Activated naive CD4-positive, alpha-beta T cell (primary cell): ENCODE measurements at regions not wholly inside any gene's neighbourhood (a gene's known extent, or its start where the extent isn't known, plus 50 kb on each side); places are given as distances from the start of the nearest gene placed in this dataset.

Experiments used
- DNase-seq, 4 experiments: peaks; one replicate each; lab custom pipeline; 2025; lab: John Stamatoyannopoulos, UW

DNA sequence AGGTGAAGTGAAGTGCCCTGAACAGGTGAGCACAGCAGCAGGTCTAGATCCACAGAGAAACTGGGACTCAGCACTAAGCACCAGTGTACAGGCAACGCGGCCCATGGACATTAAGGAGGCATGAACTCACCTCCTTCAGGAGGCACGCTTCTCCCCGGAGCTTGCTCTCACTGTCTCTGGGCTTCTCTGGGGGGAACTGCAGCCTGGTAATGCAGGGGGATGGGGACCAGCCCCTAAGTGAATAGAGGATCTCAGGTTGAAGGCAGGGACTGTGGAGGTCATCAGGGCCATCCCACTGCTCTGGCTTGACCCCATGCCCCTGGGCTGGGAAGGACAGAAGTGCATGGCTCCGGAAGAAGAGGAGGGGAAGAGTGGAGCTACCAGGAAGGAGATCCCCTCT, 495.6 kb upstream of the B3GAT1 start:
- DNase-seq = no peak

- no peak for DNase-seq
Observed at GRCh38 chr11:134906356-134906955, 494.4 kb upstream of the B3GAT1 start.

GRCh38 chr11:134905928-134906327, 493.9 kb upstream of the B3GAT1 start:
- DNase-seq = no peak

DNA sequence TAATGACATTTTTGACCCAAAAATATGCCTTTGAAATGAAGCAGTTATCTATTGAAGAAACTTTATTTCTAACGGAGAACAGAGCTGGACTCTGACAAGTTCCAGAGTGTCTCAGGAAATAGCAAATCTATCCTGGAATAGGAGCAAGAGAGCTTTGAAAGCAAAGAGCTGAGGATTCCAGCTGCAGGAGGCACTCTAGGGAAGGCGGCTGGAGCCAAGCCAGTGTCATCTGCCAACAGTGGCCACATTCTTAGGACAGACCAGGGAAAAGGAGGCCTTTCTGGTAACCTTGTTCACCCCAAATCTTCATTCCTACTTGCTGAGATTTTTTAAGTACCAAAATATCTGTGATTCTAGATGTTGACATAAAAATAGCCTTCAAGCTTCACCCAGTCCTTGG, 493.5 kb upstream of the B3GAT1 start:
- DNase-seq = no peak

DNA sequence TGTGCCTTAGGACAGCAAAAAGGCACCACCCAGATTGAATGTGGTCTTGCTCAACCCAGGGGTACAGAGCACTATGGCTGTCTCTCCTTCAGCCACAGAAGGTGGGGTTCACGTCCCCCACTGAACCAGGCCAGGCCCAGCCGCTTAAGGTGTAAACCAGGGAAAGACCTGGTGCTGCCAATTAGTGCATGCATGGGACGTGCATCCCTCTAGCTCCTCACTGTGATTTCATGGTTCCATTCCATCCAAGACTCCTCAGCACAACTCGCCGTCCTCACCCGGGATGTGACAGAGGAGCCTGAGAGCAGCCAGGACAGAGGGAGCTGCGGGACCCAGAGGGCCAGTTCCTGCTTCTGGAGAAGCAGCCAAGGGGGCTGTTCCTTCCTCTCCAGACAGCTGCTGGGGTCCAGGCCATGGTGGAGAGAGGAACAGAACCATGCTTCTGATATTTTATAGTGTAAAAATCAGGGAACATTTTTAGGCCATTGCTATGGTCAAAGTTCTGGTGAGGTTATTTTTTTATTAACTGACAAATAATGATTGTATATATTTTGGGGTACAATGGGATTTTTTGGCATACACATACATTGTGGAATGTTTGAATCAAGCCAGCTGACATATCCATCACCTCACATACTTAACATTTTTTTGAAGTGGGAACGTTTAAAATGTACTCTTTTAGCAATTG, 492.2 kb upstream of the B3GAT1 start:
- DNase-seq = no peak

- DNase-seq = no peak
Observed at GRCh38 chr11:134901955-134902918, 490.2 kb upstream of the B3GAT1 start.

GRCh38 chr11:134901542-134901941, 489.5 kb upstream of the B3GAT1 start:
- DNase-seq = no peak

DNA sequence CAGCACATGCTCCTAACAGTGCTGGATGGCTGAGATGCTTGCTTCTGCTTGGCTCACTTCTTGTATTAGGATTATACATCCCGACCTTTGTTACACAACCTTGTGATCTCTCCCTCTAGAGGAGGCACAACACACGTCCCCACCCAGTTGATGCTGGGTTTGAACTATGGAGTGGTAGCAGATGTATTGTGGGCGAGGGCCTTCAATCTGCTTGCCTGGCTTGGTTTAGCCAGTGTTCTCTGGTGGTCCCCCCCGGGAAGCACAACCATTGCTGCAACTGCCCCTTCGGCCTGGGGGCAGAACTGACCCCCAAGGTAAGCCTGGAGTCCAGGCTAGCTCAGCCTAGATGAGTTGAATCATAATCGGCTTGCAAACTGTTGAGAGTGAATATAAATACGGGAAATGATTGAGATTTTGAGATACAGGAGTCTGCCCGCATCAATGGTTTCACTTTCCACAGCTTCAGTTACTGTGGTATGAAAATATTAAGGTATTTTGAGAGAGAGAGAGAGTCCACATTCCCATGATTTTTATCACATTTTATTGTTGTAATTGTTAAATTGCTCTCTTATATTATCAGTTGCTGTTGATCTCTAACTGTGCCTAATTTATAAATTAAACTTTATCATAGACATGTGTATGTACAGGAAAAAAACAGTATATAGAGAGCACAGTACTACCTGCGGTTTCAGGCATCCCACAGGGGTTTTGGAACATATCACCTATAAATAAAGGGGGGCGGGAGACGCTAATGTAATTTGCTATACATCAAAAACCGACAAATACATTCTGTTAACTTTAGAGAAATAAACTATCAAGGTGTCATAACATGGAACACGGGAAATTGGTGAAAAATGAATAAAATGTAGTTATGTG, 482.0 kb upstream of the B3GAT1 start:
- DNase-seq = no peak

GRCh38 chr11:134890446-134890845, 478.4 kb upstream of the B3GAT1 start:
- no peak for DNase-seq

DNA sequence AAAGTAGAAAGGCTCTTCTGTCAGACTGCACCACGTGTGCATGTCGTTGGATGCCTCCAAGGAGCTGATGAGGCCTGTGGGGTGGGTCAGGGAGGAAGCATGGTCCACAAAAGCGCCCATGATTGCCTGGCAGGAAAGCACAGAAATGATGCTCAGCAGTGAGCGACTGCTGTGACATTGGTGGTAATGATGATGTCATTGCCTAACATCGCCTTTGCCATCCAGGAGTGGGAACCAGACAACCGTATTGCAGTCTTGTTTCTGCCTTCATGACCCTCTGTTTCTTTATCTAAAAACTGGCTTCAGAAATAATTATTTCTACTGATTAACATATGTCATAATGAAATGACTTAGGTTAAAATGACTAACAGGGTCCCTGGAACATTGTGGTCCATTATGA, 477.8 kb upstream of the B3GAT1 start:
- DNase-seq = no peak

DNA sequence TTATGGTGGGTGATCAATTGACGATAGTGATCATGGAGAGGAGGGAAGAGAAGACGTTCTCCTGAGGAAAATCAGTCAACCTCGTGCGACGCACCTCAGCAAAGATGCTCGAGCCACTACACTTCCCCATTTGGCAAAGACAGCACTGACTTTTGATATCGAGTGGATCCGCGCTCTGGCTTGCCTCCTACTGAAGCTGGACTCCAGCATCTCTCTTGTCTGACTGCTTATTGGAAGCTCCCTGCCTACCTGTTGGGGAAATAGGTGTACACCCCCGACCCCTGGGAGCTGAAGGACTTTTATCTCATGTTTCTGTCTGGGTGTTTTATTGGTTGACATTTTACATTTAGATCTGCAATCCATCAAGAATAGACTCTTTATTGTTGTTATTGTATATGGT, 476.8 kb upstream of the B3GAT1 start:
- no peak for DNase-seq

DNA sequence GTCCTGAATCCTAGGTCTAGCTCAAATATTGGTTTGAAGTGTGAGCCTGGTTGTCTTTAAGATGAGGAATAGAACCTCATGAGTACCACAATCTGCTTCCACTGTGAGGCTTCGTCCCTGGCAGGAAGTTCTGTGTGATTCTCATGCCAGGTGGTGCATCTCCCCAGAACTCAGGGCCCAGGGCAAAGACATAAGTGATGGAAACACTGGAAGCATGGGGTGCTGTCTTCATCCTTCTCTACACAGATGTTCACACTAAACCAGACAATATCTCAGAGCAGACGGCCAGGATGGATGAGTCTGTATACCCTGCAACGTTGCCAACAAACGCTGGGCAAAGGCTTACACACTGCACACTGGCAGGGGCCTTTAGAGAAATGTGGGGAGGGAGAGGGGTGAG, 475.9 kb upstream of the B3GAT1 start:
- DNase-seq = no peak

DNA sequence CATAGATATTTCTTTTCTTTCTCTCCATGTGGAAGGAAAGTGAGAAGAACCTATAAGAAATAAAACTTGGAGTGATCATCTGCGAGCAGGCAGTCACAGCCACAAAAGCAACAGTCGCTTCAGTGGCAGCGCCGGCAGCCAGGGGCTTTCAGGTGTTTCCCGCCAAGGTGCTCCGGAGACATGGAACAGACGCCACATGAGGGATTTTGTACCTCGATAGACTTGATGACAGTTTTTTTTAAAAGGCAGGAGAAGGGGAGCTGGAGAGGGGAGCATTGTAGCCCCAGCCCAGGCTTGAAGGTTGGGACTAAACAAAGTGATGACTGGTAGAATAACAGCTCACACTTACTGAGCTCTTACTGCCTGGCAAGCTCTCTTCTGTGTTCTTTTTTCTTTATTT, 471.4 kb upstream of the B3GAT1 start:
- no peak for DNase-seq

- DNase-seq = no peak
Observed at GRCh38 chr11:134882671-134883297, 470.7 kb upstream of the B3GAT1 start.

- DNase-seq = no peak
Observed at GRCh38 chr11:134882141-134882540, 470.1 kb upstream of the B3GAT1 start.

DNA sequence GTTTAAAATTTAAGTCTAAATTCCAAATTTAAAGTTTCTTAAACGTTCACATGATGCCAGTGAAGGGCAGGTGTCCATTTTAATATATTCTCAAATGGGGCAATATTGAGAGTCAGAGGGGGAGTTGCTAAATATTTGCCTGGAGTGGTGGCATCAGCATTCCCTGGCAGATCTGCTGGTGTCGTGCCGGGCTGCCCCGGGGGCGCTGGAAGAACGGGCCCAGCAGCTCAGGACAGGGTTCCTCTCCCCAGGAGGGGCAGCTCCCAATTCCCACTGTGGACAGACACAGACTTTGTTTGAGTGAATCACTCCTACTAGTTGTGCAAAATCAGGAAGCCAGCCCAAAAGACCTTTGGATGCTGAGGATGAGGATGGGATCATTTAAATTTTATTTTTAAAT, 468.7 kb upstream of the B3GAT1 start:
- no peak for DNase-seq

DNA sequence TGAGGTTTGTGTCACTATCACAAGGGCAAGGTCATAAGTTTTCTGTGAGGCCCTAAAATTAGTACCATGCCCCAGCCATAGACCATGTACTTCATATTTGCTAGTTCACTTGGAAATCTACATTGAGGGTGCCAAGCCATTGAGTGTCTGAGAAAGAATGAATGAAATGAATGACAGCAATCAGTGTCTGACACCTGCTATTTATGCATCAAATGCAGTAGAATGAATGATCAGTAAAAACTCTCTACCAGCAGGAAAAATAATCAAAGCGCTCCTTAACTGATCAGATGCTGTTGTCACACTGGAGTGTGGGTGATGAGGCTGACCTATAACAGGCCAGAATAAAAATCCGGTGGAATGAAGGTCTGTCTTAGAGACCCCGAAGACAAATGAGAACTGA, 467.9 kb upstream of the B3GAT1 start:
- no peak for DNase-seq

GRCh38 chr11:134879341-134879740, 467.3 kb upstream of the B3GAT1 start:
- no peak for DNase-seq

DNA sequence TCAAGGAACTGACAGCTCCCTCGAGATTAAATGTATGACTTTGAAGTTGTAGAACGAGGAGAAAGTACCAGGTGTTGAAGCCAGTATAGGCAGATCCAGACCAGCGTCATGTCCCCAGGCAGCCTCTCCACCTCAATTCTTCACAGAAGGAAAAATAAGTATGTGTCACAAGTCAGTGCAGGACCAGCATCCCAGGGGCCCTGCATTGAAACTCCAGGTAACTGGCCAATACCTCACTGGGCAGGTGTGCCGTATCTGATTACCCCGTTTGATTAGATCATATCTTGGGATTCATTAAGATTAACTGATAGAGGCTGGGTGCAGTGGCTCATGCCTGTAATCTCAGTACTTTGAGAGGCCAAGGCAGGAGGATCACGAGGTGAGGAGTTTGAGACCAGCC, 466.7 kb upstream of the B3GAT1 start:
- DNase-seq = no peak

- no peak for DNase-seq
Observed at GRCh38 chr11:134876226-134876625, 464.2 kb upstream of the B3GAT1 start.

DNA sequence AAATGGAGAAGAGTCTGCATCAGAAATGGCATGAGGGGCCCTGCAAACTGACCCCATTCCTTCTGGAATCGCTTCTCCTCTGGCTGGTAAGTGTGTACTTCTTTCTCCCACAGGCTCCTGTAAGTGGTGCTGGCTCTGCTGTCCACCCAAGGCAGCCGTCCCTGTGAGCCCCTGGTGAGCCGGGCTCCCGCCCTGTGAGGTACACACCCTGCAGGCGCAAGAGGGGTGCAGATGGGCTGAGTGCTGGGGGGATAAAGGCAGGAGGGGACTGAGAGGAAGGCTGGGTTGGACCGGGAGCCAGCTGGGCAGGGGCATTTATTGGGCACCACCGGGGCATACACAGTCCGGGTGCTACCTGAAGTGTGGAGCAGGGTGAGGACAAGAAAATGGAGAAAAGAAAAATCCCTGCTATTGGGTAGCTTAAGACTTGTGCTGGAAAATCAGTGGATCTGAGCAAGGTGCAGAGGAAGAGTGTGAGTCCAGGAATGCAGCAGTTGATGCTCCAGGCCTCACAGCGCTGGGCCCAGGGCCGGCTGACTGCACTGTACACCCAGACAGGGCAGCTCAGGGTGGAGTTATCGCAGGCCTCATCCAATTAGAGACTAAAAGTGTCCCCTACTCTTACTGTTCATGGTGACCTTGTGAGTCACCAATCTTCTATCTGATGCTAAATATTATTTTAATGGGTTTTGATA, 455.1 kb upstream of the B3GAT1 start:
- no peak for DNase-seq
